ENCODE measurements at regions not wholly inside any gene's neighbourhood (a gene's known extent, or its start where the extent isn't known, plus 50 kb on each side); places are given as distances from the start of the nearest gene placed in this dataset.

- TF ChIP-seq CTCF (IDR thresholded peaks at IDR 0.05; ENCODE audit: low read length) (no peak), EZH2 (optimal IDR thresholded peaks at IDR 0.05; ENCODE audit: low read depth, low read length) (no peak), EZH2phosphoT487 (IDR thresholded peaks at IDR 0.05; ENCODE audit: low read length) (no peak)
These were observed 722.4 kb downstream of the RAB28 start for GRCh38 chr4:12761694-12762093.
